GM18909 (cell line): ENCODE measurements at regions not wholly inside any gene's neighbourhood (a gene's known extent, or its start where the extent isn't known, plus 50 kb on each side); places are given as distances from the start of the nearest gene placed in this dataset.
"Not testable (repeated sequence)": the region's sequence is repeated elsewhere in the genome, so short reads cannot be mapped to it uniquely, and the experiment has no call there.

Experiments used
- ATAC-seq: cut with Tn5 transposase; IDR thresholded peaks from one replicate; pipeline ENCODE4 v1.9.1; 2021; ENCODE audit warnings: mild to moderate bottlenecking; ENCODE audit not compliant: unreplicated experiment, poor library complexity

GRCh38 chr17:68782789-68783188 is 172.4 kb downstream of the ABCA8 start:
- no peak for ATAC-seq

GRCh38 chr17:68780596-68780995 is 174.6 kb downstream of the ABCA8 start:
- ATAC-seq = no peak

GRCh38 chr17:68778726-68779125 is 176.5 kb downstream of the ABCA8 start:
- no peak for ATAC-seq

- ATAC-seq = no peak
Observed at GRCh38 chr17:68777856-68778694, 176.9 kb upstream of the FAM20A start.

GRCh38 chr17:68777243-68777855 is 176.2 kb upstream of the FAM20A start:
- peak; percentile 51 for ATAC-seq

GRCh38 chr17:68776451-68776850 is 175.3 kb upstream of the FAM20A start:
- no peak for ATAC-seq

GRCh38 chr17:68775969-68776368 is 174.8 kb upstream of the FAM20A start:
- ATAC-seq = no peak

GRCh38 chr17:68775318-68775717 is 174.2 kb upstream of the FAM20A start:
- no peak for ATAC-seq

- peak; percentile 60 for ATAC-seq
Observed at GRCh38 chr17:68771867-68772515, 170.8 kb upstream of the FAM20A start.

- no peak for ATAC-seq
Observed at GRCh38 chr17:68768804-68769203, 167.6 kb upstream of the FAM20A start.

- ATAC-seq = no peak
Observed at GRCh38 chr17:68766640-68767039, 165.5 kb upstream of the FAM20A start.

- ATAC-seq = no peak
Observed at GRCh38 chr17:68763562-68763961, 162.4 kb upstream of the FAM20A start.

- no peak for ATAC-seq
Observed at GRCh38 chr17:68762911-68763310, 161.7 kb upstream of the FAM20A start.

- no peak for ATAC-seq
Observed at GRCh38 chr17:68760141-68760475, 158.9 kb upstream of the FAM20A start.

GRCh38 chr17:68759343-68760140 is 158.4 kb upstream of the FAM20A start:
- peak; percentile 85 for ATAC-seq

- ATAC-seq = no peak
Observed at GRCh38 chr17:68759002-68759342, 157.8 kb upstream of the FAM20A start.

- ATAC-seq = not testable (repeated sequence)
Observed at GRCh38 chr17:68757866-68758757, 156.9 kb upstream of the FAM20A start.

- ATAC-seq = no peak
Observed at GRCh38 chr17:68753985-68754769, 153.0 kb upstream of the FAM20A start.

GRCh38 chr17:68750208-68750562 is 149.0 kb upstream of the FAM20A start:
- ATAC-seq = no peak
